Endothelial cell of umbilical vein (primary cell): ENCODE measurements at regions not wholly inside any gene's neighbourhood (a gene's known extent, or its start where the extent isn't known, plus 50 kb on each side); places are given as distances from the start of the nearest gene placed in this dataset.

Source experiments
- BruUV-seq: library from RNA; stranded (reverse); fragments of 400-500 nt; replicated peaks from 2 replicates; lab custom pipeline; 2021; lab: Mats Ljungman, UMichigan
- CTCF ChIA-PET: fragments of 300-600, 350-600 bp; sonication (Branson Sonifier 250); formaldehyde crosslinking; loops from one replicate; lab custom pipeline; 2021; ENCODE audit warnings: antibody characterized with exemption, inconsistent platforms; lab: Charles Lee
- POLR2A ChIA-PET: fragments of 300-600, 350-600 bp; sonication (Branson Sonifier 250); formaldehyde crosslinking; loops from one replicate; lab custom pipeline; 2021; ENCODE audit warnings: antibody characterized with exemption, inconsistent platforms; lab: Charles Lee
- DNase-seq: peaks from one replicate; pipeline ENCODE4 v3.0.0-alpha.2; 2011; ENCODE audit warnings: low read depth, low spot score
- FAIRE-seq: peaks from 2 replicates; lab custom pipeline; 2011; peaks lifted over from hg19 to GRCh38; lab: Jason Lieb, UNC
- H2AFZ ChIP-seq: 2 replicates; pipeline ENCODE4 v1.6.0; 2012; ENCODE audit warnings: low read depth, low read length, control low read depth, inconsistent platforms
- H3K27ac ChIP-seq: 2 replicates; pipeline ENCODE4 v1.5.1; 2011; ENCODE audit warnings: low read depth, mild to moderate bottlenecking, control low read depth, low read length, moderate library complexity; ENCODE audit not compliant: insufficient read depth
- H3K27me3 ChIP-seq, 2 experiments: 2 replicates each; pipeline versions ENCODE4 v1.6.0 to v1.6.1; 2011; ENCODE audit warnings: low read length in 2 of 2, mixed read lengths in 1 of 2; ENCODE audit not compliant: control insufficient read depth in 2 of 2, insufficient read depth in 2 of 2
- H3K36me3 ChIP-seq, 2 experiments: 2 replicates in 1 of 2; 3 replicates in 1 of 2; pipeline ENCODE4 v1.5.1; 2011; ENCODE audit warnings: low read length in 2 of 2, mild to moderate bottlenecking in 1 of 2, moderate library complexity in 1 of 2; ENCODE audit not compliant: control insufficient read depth in 2 of 2, insufficient read depth in 2 of 2; ENCODE audit errors: extremely low read depth in 1 of 2
- H3K4me1 ChIP-seq: 3 replicates; pipeline ENCODE4 v1.5.1; 2011; ENCODE audit warnings: mild to moderate bottlenecking, low read length; ENCODE audit not compliant: control insufficient read depth, insufficient read depth; ENCODE audit errors: extremely low read depth
- H3K4me2 ChIP-seq: 2 replicates; pipeline ENCODE4 v1.6.1; 2011; ENCODE audit warnings: low read length, control low read depth, mixed read lengths; ENCODE audit not compliant: insufficient read depth
- H3K4me3 ChIP-seq, 3 experiments: fragments of 200-600 bp in 1 of 3; sonication (generic), shearing (Covaris generic) in 1 of 3; replicated peaks in 1 of 3; 2 replicates each; pipeline ENCODE4 v1.5.1; 2011 to 2016; ENCODE audit warnings: control low read depth in 3 of 3, low read length in 3 of 3, mild to moderate bottlenecking in 2 of 3, inconsistent platforms in 1 of 3, low read depth in 1 of 3, moderate library complexity in 1 of 3; ENCODE audit not compliant: insufficient read depth in 1 of 3
- H3K79me2 ChIP-seq: 2 replicates; pipeline ENCODE4 v1.6.0; 2012; ENCODE audit warnings: low read length, inconsistent platforms; ENCODE audit not compliant: control insufficient read depth, insufficient read depth
- H3K9ac ChIP-seq: replicated peaks from 2 replicates; pipeline ENCODE3; 2011; ENCODE audit warnings: low read length, control low read depth; ENCODE audit not compliant: insufficient read depth; ENCODE audit errors: extremely low read depth
- H3K9me1 ChIP-seq: replicated peaks from 3 replicates; pipeline ENCODE4 v1.6.0; 2011; ENCODE audit warnings: mild to moderate bottlenecking, low read length; ENCODE audit not compliant: control insufficient read depth, insufficient read depth; ENCODE audit errors: extremely low read depth
- H3K9me3 ChIP-seq: replicated peaks from 2 replicates; pipeline ENCODE4 v1.5.1; 2012; ENCODE audit warnings: low read length, inconsistent platforms; ENCODE audit not compliant: control insufficient read depth, insufficient read depth
- H4K20me1 ChIP-seq: replicated peaks from 2 replicates; pipeline ENCODE3; 2011; ENCODE audit warnings: mild to moderate bottlenecking, low read length; ENCODE audit not compliant: control insufficient read depth, insufficient read depth; ENCODE audit errors: extremely low read depth
- EZH2 ChIP-seq: IDR thresholded peaks from 2 replicates; pipeline ENCODE4 v1.6.1; 2012; ENCODE audit warnings: borderline replicate concordance, low read depth, mild to moderate bottlenecking, moderate library complexity, low read length, inconsistent platforms; ENCODE audit not compliant: severe bottlenecking
- FOS ChIP-seq: IDR thresholded peaks from 2 replicates; pipeline ENCODE4 v1.6.1; 2011; ENCODE audit warnings: mild to moderate bottlenecking, low read length, moderate library complexity, borderline replicate concordance; ENCODE audit not compliant: insufficient read depth
- GATA2 ChIP-seq: IDR thresholded peaks from 2 replicates; pipeline ENCODE4 v1.7.0; 2011; ENCODE audit warnings: low read depth, mild to moderate bottlenecking, moderate library complexity, mixed read lengths, low read length; ENCODE audit not compliant: insufficient read length, insufficient read depth
- JUN ChIP-seq: IDR thresholded peaks from 2 replicates; pipeline ENCODE4 v1.6.1; 2011; ENCODE audit warnings: borderline replicate concordance, low read depth; ENCODE audit not compliant: insufficient read length, insufficient read depth
- MYC ChIP-seq: IDR thresholded peaks from one replicate; pipeline ENCODE4 v1.6.1; 2011; ENCODE audit warnings: mild to moderate bottlenecking, low read depth, low read length
- POLR2A ChIP-seq: IDR thresholded peaks from 2 replicates; pipeline ENCODE4 v1.6.1; 2012; ENCODE audit warnings: low read depth, mild to moderate bottlenecking, control low read depth, low read length
- POLR2AphosphoS5 ChIP-seq: IDR thresholded peaks from 2 replicates; pipeline ENCODE4 v1.6.1; 2012; ENCODE audit warnings: low read depth, mild to moderate bottlenecking, control low read depth, low read length, moderate library complexity; ENCODE audit not compliant: insufficient read depth
- dilution Hi-C: fragments of 300-500 bp; cut with MboI; formaldehyde crosslinking; loops from one replicate; pipeline ENCODE4 v1.15.0; 2019; ENCODE audit warnings: low sequenced_read_pairs; ENCODE audit not compliant: extremely low pct_ligation_motif_present
- intact Hi-C: fragments of 100-400 bp; cut with micrococcal nuclease; formaldehyde crosslinking; loops from one replicate; pipeline ENCODE4 v1.10.0; 2022
- TF ChIP-seq, protein P1 (sequence below), 2 donors: IDR thresholded peaks; 1 replicate in 1 of 2; 2 replicates in 1 of 2; pipeline ENCODE4 v1.5.1; 2011; ENCODE audit warnings: low read length in 2 of 2, mild to moderate bottlenecking in 2 of 2, moderate library complexity in 2 of 2, control low read depth in 1 of 2, inconsistent platforms in 1 of 2, low read depth in 1 of 2; ENCODE audit not compliant: insufficient read depth in 1 of 2; ENCODE audit errors: extremely low read depth in 1 of 2
- TF ChIP-seq, protein P2 (sequence below): IDR thresholded peaks from 2 replicates; pipeline ENCODE4 v1.6.1; 2011; ENCODE audit not compliant: insufficient read depth, insufficient read length

DNA sequence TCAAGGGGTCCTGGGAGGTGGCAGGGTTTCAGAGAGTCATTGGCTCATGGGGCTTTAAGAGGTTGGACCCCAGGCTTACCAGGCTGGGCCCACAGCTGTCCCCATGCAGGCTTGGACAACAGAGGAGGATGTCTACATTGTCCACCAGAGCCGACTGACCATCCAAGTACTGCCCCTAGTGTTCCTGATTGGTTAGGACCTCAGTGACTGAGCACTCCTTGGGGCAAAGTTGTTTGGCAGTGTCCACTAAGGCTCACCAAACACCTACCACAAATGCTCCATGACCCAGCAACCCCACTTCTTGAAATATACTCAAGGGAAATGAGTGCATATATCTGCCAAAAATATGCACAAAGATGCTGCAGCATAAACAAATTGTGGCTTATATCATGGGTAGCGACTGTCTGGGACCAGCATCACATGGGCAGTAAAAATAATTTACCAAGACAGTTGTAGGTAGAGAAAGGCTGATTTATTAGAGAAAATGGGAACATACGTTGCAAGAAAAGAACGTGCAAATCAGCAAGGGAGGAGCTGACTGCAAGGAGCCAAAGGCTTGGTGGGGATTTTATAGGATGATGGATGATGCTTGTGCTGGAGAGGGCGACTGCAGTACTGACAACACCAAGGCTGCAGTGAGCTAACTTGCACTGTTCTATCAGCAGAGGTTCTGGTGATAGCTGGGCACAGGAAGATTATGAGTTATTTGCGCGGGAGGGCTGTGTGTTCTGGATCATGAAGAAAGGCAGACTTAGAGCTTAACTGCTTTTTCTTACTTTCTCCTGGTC lies 265.2 kb downstream of the GADD45G start:
- Histone ChIP-seq H3K4me1 (no peaks in the 10 kb centered on the region), H2AFZ (no peak overlapping the region), H3K36me3 (no peaks in the 10 kb centered on the region), H3K9me3 (no peaks in the 10 kb centered on the region), H3K27me3 (no peaks in the 10 kb centered on the region), H3K4me2 (no peak overlapping the region), H3K4me3 (no peak overlapping the region), H3K9me1 (no peaks in the 10 kb centered on the region), H3K9ac (no peak overlapping the region), H3K79me2 (no peaks in the 10 kb centered on the region), H3K27ac (no peak overlapping the region), H4K20me1 (no peaks in the 10 kb centered on the region)
- intact Hi-C loops (no loop called here), dilution Hi-C loops (no loop called here)
- TF ChIP-seq POLR2AphosphoS5 (no peak), GATA2 (no peak)
- TF ChIP-seq, protein P1, sequence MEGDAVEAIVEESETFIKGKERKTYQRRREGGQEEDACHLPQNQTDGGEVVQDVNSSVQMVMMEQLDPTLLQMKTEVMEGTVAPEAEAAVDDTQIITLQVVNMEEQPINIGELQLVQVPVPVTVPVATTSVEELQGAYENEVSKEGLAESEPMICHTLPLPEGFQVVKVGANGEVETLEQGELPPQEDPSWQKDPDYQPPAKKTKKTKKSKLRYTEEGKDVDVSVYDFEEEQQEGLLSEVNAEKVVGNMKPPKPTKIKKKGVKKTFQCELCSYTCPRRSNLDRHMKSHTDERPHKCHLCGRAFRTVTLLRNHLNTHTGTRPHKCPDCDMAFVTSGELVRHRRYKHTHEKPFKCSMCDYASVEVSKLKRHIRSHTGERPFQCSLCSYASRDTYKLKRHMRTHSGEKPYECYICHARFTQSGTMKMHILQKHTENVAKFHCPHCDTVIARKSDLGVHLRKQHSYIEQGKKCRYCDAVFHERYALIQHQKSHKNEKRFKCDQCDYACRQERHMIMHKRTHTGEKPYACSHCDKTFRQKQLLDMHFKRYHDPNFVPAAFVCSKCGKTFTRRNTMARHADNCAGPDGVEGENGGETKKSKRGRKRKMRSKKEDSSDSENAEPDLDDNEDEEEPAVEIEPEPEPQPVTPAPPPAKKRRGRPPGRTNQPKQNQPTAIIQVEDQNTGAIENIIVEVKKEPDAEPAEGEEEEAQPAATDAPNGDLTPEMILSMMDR (IDR thresholded peaks at IDR 0.05; ENCODE audit: extremely low read depth in 1 of 2, insufficient read depth in 1 of 2, low read depth in 1 of 2, low read length in 2 of 2): peak in 1 of 2 donors; percentile 11
- ChIA-PET POLR2A (no interaction called here), CTCF (no interaction called here)
- DNase-seq (no peak), FAIRE-seq (no peak)
- no TSS peak for BruUV-seq

DNA sequence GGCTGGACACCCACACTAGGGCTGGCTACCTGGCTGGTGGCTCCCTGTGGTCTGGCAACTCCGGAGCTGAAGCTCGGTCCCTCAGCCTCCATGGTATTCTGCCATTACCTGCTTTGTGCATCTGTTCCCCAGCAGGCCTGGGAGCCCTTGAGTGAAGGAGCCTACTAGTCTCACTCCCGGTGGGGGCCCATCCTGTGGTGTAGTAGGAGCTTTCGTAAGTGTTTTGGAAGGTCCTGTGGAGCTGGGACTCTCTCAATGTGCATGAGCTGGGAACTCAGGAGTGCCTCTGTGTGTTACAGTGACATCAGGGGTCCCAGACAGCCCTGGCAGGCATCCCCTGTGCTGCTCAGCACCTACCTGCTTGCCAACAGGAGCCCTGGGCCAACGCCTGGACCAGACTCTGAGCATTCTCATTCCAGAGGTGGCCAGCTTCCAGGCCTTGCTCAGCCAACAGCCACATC lies 267.1 kb downstream of the GADD45G start:
- intact Hi-C loops: no loop called here
- H3K4me3 ChIP-seq: no peak overlapping the region
- ChIA-PET POLR2A (interaction anchor here (0.5 kb wide), 1 partner anchor 50 kb away, joined by 4 read pairs; no protein-coding TSS in a partner anchor), CTCF (no interaction called here)
- TF ChIP-seq JUN (no peak), MYC (no peak), EZH2 (no peak), POLR2A (no peak), POLR2AphosphoS5 (no peak), GATA2 (no peak), FOS (no peak)
- TF ChIP-seq, protein P2, sequence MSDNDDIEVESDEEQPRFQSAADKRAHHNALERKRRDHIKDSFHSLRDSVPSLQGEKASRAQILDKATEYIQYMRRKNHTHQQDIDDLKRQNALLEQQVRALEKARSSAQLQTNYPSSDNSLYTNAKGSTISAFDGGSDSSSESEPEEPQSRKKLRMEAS: no peak
- TF ChIP-seq, protein P1 (IDR thresholded peaks at IDR 0.05; ENCODE audit: extremely low read depth in 1 of 2, insufficient read depth in 1 of 2, low read depth in 1 of 2, low read length in 2 of 2): no peak
- no peak overlapping the region for H2AFZ ChIP-seq
- DNase-seq: no peak
- no peak overlapping the region for H3K4me2 ChIP-seq
- no peaks in the 10 kb centered on the region for H3K27me3 ChIP-seq
- no peaks in the 10 kb centered on the region for H3K36me3 ChIP-seq
- H3K4me1 ChIP-seq: no peaks in the 10 kb centered on the region
- dilution Hi-C loops: no loop called here
- H3K9me1 ChIP-seq: no peaks in the 10 kb centered on the region
- no peaks in the 10 kb centered on the region for H4K20me1 ChIP-seq
- no peak overlapping the region for H3K9ac ChIP-seq
- no peak for FAIRE-seq
- H3K27ac ChIP-seq: no peak overlapping the region
- no peaks in the 10 kb centered on the region for H3K9me3 ChIP-seq
- no TSS peak for BruUV-seq
- no peaks in the 10 kb centered on the region for H3K79me2 ChIP-seq
